GM20000 (cell line): ENCODE measurements at regions not wholly inside any gene's neighbourhood (a gene's known extent, or its start where the extent isn't known, plus 50 kb on each side); places are given as distances from the start of the nearest gene placed in this dataset.

Experiments used
- DNase-seq: peaks from one replicate; pipeline ENCODE4 v3.0.0; 2012; ENCODE audit warnings: low spot score
- TF ChIP-seq, protein P1 (sequence below): IDR thresholded peaks from 2 replicates; pipeline ENCODE4 v1.5.1; 2012; ENCODE audit warnings: mild to moderate bottlenecking, control low read depth; ENCODE audit errors: extremely low read depth, missing control alignments

DNA sequence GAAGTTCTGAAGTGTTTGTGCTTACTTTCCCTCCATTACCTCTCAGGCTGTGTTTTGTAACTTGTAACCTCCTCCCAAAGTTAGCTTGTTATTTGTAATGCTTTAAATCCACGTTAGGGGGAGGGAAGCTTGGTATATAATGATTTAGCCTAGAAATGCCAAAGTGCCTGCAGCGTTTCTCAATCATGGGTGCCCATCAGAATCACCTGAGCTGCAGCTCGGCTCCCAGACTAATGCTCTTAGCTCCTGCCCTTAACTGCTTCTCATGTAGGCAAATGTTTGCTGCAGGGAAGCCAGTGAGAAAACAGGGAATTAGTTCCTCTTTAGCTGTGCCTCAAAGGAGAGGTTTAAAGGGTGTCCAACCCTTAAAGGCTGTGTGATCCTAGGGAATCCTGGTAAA is 219.2 kb upstream of the NAALADL2 start:
- no peak for DNase-seq
- TF ChIP-seq, protein P1, sequence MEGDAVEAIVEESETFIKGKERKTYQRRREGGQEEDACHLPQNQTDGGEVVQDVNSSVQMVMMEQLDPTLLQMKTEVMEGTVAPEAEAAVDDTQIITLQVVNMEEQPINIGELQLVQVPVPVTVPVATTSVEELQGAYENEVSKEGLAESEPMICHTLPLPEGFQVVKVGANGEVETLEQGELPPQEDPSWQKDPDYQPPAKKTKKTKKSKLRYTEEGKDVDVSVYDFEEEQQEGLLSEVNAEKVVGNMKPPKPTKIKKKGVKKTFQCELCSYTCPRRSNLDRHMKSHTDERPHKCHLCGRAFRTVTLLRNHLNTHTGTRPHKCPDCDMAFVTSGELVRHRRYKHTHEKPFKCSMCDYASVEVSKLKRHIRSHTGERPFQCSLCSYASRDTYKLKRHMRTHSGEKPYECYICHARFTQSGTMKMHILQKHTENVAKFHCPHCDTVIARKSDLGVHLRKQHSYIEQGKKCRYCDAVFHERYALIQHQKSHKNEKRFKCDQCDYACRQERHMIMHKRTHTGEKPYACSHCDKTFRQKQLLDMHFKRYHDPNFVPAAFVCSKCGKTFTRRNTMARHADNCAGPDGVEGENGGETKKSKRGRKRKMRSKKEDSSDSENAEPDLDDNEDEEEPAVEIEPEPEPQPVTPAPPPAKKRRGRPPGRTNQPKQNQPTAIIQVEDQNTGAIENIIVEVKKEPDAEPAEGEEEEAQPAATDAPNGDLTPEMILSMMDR: no peak

DNA sequence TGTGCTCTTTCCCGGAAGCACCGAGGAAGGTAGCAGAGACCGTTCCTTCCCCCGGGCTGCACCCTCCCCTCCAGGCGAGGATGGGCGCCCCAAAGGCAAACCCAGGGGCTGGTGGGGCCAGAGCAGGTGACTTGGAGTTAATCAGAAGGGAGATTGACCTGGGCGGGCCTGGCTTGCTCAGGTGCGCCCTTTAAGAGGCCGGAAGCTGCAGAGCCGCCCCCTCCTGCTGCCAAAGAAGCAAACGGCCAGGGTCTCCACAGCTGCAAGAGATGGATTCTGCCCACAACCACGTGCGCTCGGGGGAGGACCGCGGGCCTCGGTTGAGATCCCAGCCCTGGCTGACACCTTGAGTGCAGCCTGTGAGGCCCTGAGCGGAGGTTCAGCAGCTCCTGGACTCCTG is 218.2 kb upstream of the NAALADL2 start:
- TF ChIP-seq, protein P1: no peak
- DNase-seq: no peak

DNA sequence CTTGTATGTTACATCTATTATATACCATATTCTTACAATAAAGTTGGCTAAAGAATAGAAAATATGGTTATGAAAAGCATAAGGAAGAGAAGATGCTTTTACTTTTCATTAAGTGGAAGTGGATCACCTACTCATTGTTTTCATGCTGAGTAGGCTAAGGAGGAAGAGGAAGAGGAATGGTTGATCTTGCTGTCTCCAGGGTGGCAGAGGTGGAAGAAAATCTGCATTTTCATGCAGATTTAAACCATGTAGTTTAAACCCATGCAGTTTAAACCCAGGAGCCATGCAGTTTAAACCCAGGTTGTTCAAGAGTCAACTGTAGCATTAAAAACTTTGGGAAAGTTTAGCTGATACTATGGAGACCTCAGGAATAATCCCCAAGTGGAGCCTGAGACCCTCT is 214.8 kb upstream of the NAALADL2 start:
- no peak for DNase-seq
- TF ChIP-seq, protein P1: no peak

DNA sequence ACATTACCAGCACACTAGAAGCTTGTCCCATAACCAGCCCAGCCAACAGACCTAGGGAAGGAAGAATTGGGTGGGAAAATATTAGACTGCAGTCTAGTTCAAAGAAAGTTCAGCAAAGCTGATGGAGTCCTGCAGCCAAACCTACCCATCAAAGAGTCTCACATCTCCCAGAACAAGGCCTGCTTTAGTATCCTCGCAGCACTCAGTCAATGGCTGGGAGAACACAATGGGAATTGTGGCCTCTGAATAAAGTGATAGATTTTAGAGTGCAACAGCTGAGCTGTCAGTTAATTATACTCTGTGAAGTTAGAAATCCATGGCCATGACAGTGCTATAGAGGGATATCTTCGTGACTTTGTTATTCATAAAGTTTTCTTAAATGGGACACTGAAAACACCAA is 207.2 kb upstream of the NAALADL2 start:
- TF ChIP-seq, protein P1: no peak
- no peak for DNase-seq

DNA sequence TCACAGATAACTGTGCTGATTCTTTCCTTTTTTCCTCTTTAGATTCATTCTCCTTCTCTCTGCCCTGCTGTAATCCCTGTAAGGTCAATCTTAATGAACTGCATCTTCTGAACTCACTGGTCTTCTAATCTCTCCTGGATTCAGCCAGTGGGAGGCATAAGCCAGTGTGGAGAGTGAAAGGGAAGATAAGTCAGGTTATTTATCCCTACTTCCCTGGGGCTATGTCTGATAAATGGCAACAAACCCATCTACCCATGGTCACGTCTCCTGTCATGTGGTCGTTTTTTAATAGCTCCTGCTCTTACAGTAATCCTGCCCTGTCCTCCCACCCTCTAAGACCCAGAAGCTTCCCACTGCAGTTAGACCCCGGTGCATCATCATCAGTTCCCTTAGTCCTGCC is 199.6 kb upstream of the NAALADL2 start:
- DNase-seq: no peak
- TF ChIP-seq, protein P1: no peak

DNA sequence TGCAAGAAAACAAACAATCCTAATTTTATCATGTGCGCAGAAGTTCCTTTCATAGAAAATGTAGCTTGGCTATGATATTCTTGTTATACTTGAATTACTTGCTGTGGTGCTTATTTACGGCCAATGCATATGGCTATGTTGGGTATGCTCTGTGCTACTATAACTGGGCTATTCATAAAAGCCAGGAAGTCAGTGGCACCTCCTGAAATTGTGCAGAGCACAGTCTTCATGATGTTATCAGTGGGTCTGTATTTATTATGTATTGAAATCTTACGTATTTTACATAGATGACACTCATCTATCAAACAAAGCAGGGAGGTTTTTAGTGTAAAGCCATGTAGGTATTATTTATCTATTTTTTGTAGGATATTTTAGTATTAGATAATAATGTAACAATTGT is 196.5 kb upstream of the NAALADL2 start:
- TF ChIP-seq, protein P1: no peak

DNA sequence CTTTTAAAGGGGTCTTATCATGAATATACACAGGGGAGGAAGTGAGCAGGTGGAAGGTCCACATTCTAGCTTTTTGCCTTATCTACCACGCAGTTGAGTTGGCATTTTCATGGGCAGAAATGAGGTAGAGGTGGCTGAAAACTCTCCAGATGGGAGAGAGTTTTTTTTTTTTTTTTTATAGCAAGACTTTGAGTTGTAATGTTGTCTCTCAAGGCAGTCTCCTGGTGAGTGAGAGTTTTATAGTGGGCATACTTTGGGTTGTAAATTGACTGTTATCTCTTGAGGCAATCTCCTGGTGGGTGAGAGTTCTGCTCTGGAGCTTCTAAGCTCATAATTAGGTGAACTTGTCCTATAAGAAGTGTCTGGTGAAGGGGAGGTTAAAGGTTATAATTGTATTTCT is 191.7 kb upstream of the NAALADL2 start:
- no peak for DNase-seq
- TF ChIP-seq, protein P1: no peak

More for the DNA sequence above, 196.5 kb upstream of the NAALADL2 start:
- no peak for DNase-seq

DNA sequence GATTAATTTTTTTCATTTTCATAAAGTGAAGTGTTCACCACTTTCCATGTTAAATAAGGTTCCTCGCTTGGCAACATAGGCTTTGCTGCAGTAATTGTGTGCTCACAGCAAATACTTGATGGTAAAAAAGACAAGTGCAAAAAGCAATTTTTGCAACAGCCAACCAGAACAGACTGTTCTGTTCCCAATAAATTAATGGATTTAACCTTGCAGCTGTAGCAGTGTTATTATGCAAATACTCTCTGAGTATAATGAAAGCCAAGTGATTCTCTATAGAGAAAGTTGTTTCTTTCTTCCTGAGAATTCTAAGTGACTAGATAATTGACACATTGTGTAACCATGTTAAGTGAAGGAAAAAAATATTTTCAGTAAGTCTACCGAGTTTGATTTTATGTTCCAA is 183.7 kb upstream of the NAALADL2 start:
- TF ChIP-seq, protein P1: no peak
- DNase-seq: no peak
